ENCODE measurements at regions not wholly inside any gene's neighbourhood (a gene's known extent, or its start where the extent isn't known, plus 50 kb on each side); places are given as distances from the start of the nearest gene placed in this dataset.

DNA sequence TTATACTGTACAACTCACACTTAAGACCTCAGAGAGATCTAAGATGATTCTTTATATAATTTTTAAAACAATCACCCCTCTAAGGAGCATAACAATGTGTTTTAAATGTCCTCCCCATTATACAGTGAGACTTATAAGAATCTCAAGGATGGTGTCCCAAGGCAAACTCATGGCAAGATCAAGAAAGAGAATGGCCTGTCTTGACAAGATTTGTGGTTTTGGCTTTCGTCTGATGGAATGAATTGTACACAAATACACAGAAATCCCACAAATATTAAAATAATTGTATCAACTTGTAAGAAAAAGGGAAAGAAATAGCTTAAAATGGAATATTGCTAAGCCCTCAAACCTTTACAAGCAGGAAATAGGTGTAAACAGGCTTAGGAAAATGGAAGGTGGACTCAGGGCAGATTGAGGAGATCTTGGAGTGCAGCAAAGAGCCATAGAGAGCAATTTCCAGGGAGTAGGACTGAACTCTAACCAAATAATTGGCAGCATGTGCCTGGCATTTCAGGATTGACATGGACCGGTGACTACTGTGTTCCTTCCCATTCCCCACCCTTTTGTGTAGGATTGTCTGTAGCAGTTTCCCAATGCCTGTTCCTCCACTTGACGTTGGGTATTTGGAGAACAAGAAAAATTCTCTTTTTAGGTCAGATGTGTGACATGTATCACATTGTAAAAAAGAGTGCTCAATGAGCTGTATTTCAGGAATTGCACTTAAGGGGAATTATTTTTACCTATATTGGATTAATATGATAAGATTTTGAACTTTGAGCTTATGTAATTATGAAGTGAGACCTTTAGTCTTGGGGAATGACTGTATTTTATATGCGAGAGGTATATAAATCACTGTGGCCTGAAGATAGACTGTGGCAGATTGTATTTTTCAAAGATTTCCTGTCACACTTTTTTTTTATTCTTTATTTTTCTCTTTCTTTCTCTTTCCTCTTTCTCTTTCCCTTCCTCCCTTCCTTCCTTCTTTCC is 317.8 kb upstream of the SLITRK3 start:
- intact Hi-C loops (cut with DNase I; ENCODE audit: low total_unique reads), result no loop called here
- TF ChIP-seq, protein P1, sequence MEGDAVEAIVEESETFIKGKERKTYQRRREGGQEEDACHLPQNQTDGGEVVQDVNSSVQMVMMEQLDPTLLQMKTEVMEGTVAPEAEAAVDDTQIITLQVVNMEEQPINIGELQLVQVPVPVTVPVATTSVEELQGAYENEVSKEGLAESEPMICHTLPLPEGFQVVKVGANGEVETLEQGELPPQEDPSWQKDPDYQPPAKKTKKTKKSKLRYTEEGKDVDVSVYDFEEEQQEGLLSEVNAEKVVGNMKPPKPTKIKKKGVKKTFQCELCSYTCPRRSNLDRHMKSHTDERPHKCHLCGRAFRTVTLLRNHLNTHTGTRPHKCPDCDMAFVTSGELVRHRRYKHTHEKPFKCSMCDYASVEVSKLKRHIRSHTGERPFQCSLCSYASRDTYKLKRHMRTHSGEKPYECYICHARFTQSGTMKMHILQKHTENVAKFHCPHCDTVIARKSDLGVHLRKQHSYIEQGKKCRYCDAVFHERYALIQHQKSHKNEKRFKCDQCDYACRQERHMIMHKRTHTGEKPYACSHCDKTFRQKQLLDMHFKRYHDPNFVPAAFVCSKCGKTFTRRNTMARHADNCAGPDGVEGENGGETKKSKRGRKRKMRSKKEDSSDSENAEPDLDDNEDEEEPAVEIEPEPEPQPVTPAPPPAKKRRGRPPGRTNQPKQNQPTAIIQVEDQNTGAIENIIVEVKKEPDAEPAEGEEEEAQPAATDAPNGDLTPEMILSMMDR (IDR thresholded peaks at IDR 0.05), result no peak
- no peak for TF ChIP-seq POLR2A (IDR thresholded peaks at IDR 0.05)
- H3K4me1 ChIP-seq, result no peaks in the 10 kb centered on the region

GRCh38 chr3:165507576-165507975 is 311.4 kb upstream of the SLITRK3 start:
- DNase-seq, result no peak
- 82 to 90% methylated on average over 3 of the region's 3 CpGs for WGBS, 2 donors
- Histone ChIP-seq H3K4me1 (no peaks in the 10 kb centered on the region), H3K36me3 (ENCODE audit: low read depth, missing control alignments) (no peaks in the 10 kb centered on the region), H3K4me3 (no peak overlapping the region), H3K27me3 (no peaks in the 10 kb centered on the region), H3K27ac (no peak overlapping the region), H3K9me3 (no peaks in the 10 kb centered on the region)
- no peak for TF ChIP-seq POLR2A (IDR thresholded peaks at IDR 0.05)
- TF ChIP-seq, protein P1 (IDR thresholded peaks at IDR 0.05), result no peak
- intact Hi-C loops (cut with DNase I; ENCODE audit: low total_unique reads), result no loop called here

More for the DNA sequence above, 317.8 kb upstream of the SLITRK3 start:
- DNase-seq, result no peak
- Histone ChIP-seq H3K9me3 (no peaks in the 10 kb centered on the region), H3K27ac (no peak overlapping the region), H3K27me3 (no peaks in the 10 kb centered on the region), H3K36me3 (ENCODE audit: low read depth, missing control alignments) (no peaks in the 10 kb centered on the region), H3K4me3 (no peak overlapping the region)
- 81 to 83% methylated on average over 4 of the region's 4 CpGs for WGBS, 2 donors

GRCh38 chr3:165507060-165507459 is 310.9 kb upstream of the SLITRK3 start:
- H3K9me3 ChIP-seq, result no peaks in the 10 kb centered on the region
- no peaks in the 10 kb centered on the region for H3K27me3 ChIP-seq
- no peaks in the 10 kb centered on the region for H3K36me3 ChIP-seq (ENCODE audit: low read depth, missing control alignments)
- H3K27ac ChIP-seq, result no peak overlapping the region
- no peak overlapping the region for H3K4me3 ChIP-seq
- no peak for TF ChIP-seq POLR2A (IDR thresholded peaks at IDR 0.05)
- TF ChIP-seq, protein P1 (IDR thresholded peaks at IDR 0.05), result no peak
- intact Hi-C loops (cut with DNase I; ENCODE audit: low total_unique reads), result no loop called here
- no peak for DNase-seq
- WGBS, 2 donors, result 88 to 89% methylated on average over 1 of the region's 1 CpG
- H3K4me1 ChIP-seq, result no peaks in the 10 kb centered on the region

DNA sequence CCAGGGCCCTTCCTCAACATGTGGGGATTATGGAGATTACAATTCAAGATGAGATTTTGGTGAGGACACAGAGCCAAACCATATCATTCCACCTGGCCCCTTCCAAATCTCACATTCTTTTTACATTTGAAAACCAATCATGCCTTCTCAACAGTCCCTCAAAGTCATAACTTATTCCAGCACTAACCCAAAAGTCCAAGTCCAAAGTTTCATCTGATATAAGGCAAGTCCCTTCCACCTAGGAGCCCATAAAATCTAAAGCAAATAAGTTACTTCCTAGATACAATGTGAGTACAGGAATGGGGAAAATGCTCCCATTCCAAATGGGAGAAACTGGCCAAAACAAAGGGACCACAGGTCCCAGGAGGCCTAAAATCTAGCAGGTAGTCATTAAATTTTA is 309.5 kb upstream of the SLITRK3 start:
- no peak for DNase-seq
- Histone ChIP-seq H3K36me3 (ENCODE audit: low read depth, missing control alignments) (no peaks in the 10 kb centered on the region), H3K4me3 (no peak overlapping the region), H3K9me3 (no peaks in the 10 kb centered on the region), H3K4me1 (no peaks in the 10 kb centered on the region), H3K27me3 (no peaks in the 10 kb centered on the region), H3K27ac (no peak overlapping the region)
- intact Hi-C loops (cut with DNase I; ENCODE audit: low total_unique reads), result no loop called here
- TF ChIP-seq POLR2A (IDR thresholded peaks at IDR 0.05), result no peak
- TF ChIP-seq, protein P1 (IDR thresholded peaks at IDR 0.05), result no peak

GRCh38 chr3:165504554-165504953 is 308.4 kb upstream of the SLITRK3 start:
- H3K4me1 ChIP-seq, result no peaks in the 10 kb centered on the region
- no peak overlapping the region for H3K27ac ChIP-seq
- 86 to 93% methylated on average over 1 of the region's 1 CpG for WGBS, 2 donors
- no peak for TF ChIP-seq POLR2A (IDR thresholded peaks at IDR 0.05)
- TF ChIP-seq, protein P1 (IDR thresholded peaks at IDR 0.05), result no peak
- intact Hi-C loops (cut with DNase I; ENCODE audit: low total_unique reads), result no loop called here
- H3K4me3 ChIP-seq, result no peak overlapping the region
- no peak for DNase-seq
- no peaks in the 10 kb centered on the region for H3K9me3 ChIP-seq
- no peaks in the 10 kb centered on the region for H3K36me3 ChIP-seq (ENCODE audit: low read depth, missing control alignments)
- H3K27me3 ChIP-seq, result no peaks in the 10 kb centered on the region
